ENCODE measurements at regions not wholly inside any gene's neighbourhood (a gene's known extent, or its start where the extent isn't known, plus 50 kb on each side); places are given as distances from the start of the nearest gene placed in this dataset.

DNA sequence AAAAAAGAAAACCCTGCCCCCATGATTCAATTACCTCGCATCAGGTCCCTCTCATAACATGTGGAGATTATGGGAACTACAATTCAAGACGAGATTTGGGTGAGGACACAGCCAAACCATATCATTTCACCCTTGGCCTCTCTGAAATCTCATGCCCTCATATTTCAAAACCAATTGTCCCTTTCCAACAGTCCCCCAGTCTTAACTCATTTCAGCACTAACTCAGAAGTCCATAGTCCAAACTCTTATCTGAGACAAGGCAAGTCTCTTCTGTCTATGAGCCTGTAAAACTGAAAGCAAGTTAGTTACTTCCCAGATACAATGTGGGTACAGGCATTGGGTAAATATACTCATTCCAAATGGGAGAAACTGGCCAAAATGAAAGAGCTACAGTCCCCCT, 536.1 kb downstream of the MEI4 start:
- Histone ChIP-seq H3K4me3 (no peak overlapping the region), H3K4me1 (no peaks in the 10 kb centered on the region), H3K9me3 (no peaks in the 10 kb centered on the region), H3K27ac (no peak overlapping the region), H3K27me3 (no peaks in the 10 kb centered on the region), H3K36me3 (ENCODE audit: low read depth, missing control alignments) (no peaks in the 10 kb centered on the region)
- WGBS, 2 donors, result 82 to 89% methylated on average over 2 of the region's 2 CpGs
- no peak for TF ChIP-seq POLR2A (IDR thresholded peaks at IDR 0.05)
- TF ChIP-seq CTCF (IDR thresholded peaks at IDR 0.05), result no peak
- DNase-seq, result no peak
- intact Hi-C loops (cut with DNase I; ENCODE audit: low total_unique reads), result no loop called here

GRCh38 chr6:78192057-78192456, 539.2 kb downstream of the MEI4 start:
- Histone ChIP-seq H3K4me3 (no peak overlapping the region), H3K27ac (no peak overlapping the region), H3K4me1 (no peaks in the 10 kb centered on the region), H3K36me3 (ENCODE audit: low read depth, missing control alignments) (no peaks in the 10 kb centered on the region), H3K9me3 (no peaks in the 10 kb centered on the region), H3K27me3 (no peaks in the 10 kb centered on the region)
- no peak for DNase-seq
- TF ChIP-seq CTCF (IDR thresholded peaks at IDR 0.05) (no peak), POLR2A (IDR thresholded peaks at IDR 0.05) (no peak)
- intact Hi-C loops (cut with DNase I; ENCODE audit: low total_unique reads), result no loop called here
- WGBS, 2 donors, result 83 to 94% methylated on average over 1 of the region's 1 CpG

DNA sequence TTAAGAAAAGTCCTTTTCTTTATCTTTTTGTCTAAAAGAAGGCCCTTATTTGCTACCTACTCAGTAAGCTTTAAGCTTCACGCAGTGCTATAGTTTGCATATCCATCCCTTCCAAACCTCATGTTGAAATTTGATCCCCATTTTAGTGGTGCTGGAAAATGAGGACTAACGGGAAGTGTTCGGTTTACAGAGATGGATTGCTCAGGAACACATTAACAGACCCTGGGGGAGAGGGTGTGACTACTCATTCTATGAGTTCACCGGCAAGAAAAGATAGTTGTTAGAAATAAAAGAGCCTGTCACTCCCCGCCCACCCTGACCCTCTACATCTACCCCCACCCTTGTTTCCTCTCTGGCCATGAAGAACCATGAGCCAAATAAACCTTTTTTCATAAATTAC, 546.2 kb downstream of the MEI4 start:
- Histone ChIP-seq H3K9me3 (no peaks in the 10 kb centered on the region), H3K27ac (no peak overlapping the region), H3K4me3 (no peak overlapping the region), H3K4me1 (no peaks in the 10 kb centered on the region), H3K27me3 (no peaks in the 10 kb centered on the region), H3K36me3 (ENCODE audit: low read depth, missing control alignments) (no peaks in the 10 kb centered on the region)
- intact Hi-C loops (cut with DNase I; ENCODE audit: low total_unique reads), result no loop called here
- DNase-seq, result no peak
- WGBS, 2 donors, result 74 to 81% methylated on average over 5 of the region's 5 CpGs
- no peak for TF ChIP-seq CTCF (IDR thresholded peaks at IDR 0.05)
- TF ChIP-seq POLR2A (IDR thresholded peaks at IDR 0.05), result no peak

DNA sequence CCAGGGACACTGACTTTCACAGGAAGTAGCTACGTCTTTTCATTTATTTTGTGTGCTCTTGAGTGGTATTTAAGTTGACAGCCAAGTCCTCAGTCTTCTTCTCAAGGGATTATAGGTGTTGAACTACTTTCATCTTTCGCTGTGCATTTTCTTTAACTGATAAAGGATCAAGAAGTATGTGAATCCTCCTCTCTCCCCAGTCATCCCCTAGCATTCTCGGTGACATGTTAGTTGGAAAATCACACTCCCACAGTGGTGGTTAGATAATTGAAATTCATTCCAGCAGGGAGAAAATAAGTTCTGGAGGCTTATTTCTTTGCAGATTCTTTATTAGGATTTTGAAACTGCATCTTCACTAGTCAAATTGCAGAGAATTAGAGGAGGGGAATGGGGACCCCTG, 569.4 kb downstream of the MEI4 start:
- 48 to 53% methylated on average over 3 of the region's 3 CpGs for WGBS, 2 donors
- intact Hi-C loops (cut with DNase I; ENCODE audit: low total_unique reads), result no loop called here
- Histone ChIP-seq H3K36me3 (ENCODE audit: low read depth, missing control alignments) (no peaks in the 10 kb centered on the region), H3K4me3 (no peak overlapping the region), H3K27ac (no peak overlapping the region), H3K27me3 (no peaks in the 10 kb centered on the region), H3K4me1 (no peaks in the 10 kb centered on the region), H3K9me3 (no peaks in the 10 kb centered on the region)
- no peak for TF ChIP-seq CTCF (IDR thresholded peaks at IDR 0.05)
- TF ChIP-seq POLR2A (IDR thresholded peaks at IDR 0.05), result no peak
- DNase-seq, result no peak

GRCh38 chr6:78231002-78231401, 578.2 kb downstream of the MEI4 start:
- TF ChIP-seq POLR2A (IDR thresholded peaks at IDR 0.05) (no peak), CTCF (IDR thresholded peaks at IDR 0.05) (no peak)
- intact Hi-C loops (cut with DNase I; ENCODE audit: low total_unique reads), result no loop called here
- Histone ChIP-seq H3K4me3 (no peak overlapping the region), H3K4me1 (no peaks in the 10 kb centered on the region), H3K27ac (no peak overlapping the region), H3K9me3 (no peaks in the 10 kb centered on the region), H3K36me3 (ENCODE audit: low read depth, missing control alignments) (no peaks in the 10 kb centered on the region), H3K27me3 (no peaks in the 10 kb centered on the region)
- 92 to 96% methylated on average over 2 to 3 of the region's 3 CpGs for WGBS, 2 donors
- no peak for DNase-seq
